ENCODE measurements at regions not wholly inside any gene's neighbourhood (a gene's known extent, or its start where the extent isn't known, plus 50 kb on each side); places are given as distances from the start of the nearest gene placed in this dataset.
A peak's percentile ranks its signal among the peaks of the same experiment; 100 is the strongest.

- TF ChIP-seq CTCF (IDR thresholded peaks at IDR 0.05; ENCODE audit: insufficient read depth, low read depth, low read length) = no peak
- ChIA-PET CTCF (no interaction called here), POLR2A (no interaction called here)
- Histone ChIP-seq H3K4me3 (ENCODE audit: low read depth, low read length) (no peak overlapping the region), H3K27me3 (ENCODE audit: control insufficient read depth, insufficient read depth, low read length) (no peaks in the 10 kb centered on the region), H3K36me3 (ENCODE audit: control insufficient read depth, insufficient read depth, low read length) (no peaks in the 10 kb centered on the region)
- no peak for DNase-seq (ENCODE audit: low read depth)
These were observed 441.0 kb upstream of the HS3ST5 start for GRCh38 chr6:114783783-114784182.

- CTCF ChIA-PET = no interaction called here
- no peak for TF ChIP-seq CTCF (IDR thresholded peaks at IDR 0.05; ENCODE audit: insufficient read depth, low read depth, low read length)
- no peak for DNase-seq (ENCODE audit: low read depth)
These were observed 440.3 kb upstream of the HS3ST5 start for GRCh38 chr6:114783083-114783482.

GRCh38 chr6:114764866-114765265 is 422.0 kb upstream of the HS3ST5 start:
- H3K27me3 ChIP-seq (ENCODE audit: control insufficient read depth, insufficient read depth, low read length) = no peaks in the 10 kb centered on the region
- no peaks in the 10 kb centered on the region for H3K36me3 ChIP-seq (ENCODE audit: control insufficient read depth, insufficient read depth, low read length)
- TF ChIP-seq CTCF (IDR thresholded peaks at IDR 0.05; ENCODE audit: insufficient read depth, low read depth, low read length) = no peak
- no peak overlapping the region for H3K4me3 ChIP-seq (ENCODE audit: low read depth, low read length)
- DNase-seq (ENCODE audit: low read depth) = no peak
- CTCF ChIA-PET = no interaction called here
- POLR2A ChIA-PET = no interaction called here

More at GRCh38 chr6:114783083-114783482, 440.3 kb upstream of the HS3ST5 start:
- POLR2A ChIA-PET = no interaction called here
- no peaks in the 10 kb centered on the region for H3K27me3 ChIP-seq (ENCODE audit: control insufficient read depth, insufficient read depth, low read length)
- H3K36me3 ChIP-seq (ENCODE audit: control insufficient read depth, insufficient read depth, low read length) = no peaks in the 10 kb centered on the region
- H3K4me3 ChIP-seq (ENCODE audit: low read depth, low read length) = no peak overlapping the region

- Histone ChIP-seq H3K4me3 (ENCODE audit: low read depth, low read length) (no peak overlapping the region), H3K27me3 (ENCODE audit: control insufficient read depth, insufficient read depth, low read length) (no peaks in the 10 kb centered on the region), H3K36me3 (ENCODE audit: control insufficient read depth, insufficient read depth, low read length) (no peaks in the 10 kb centered on the region)
- DNase-seq (ENCODE audit: low read depth) = no peak
- ChIA-PET CTCF (interaction anchor here (0.6 kb wide), 1 partner anchor 26 kb away, joined by 3 read pairs; no protein-coding TSS in a partner anchor), POLR2A (no interaction called here)
- TF ChIP-seq CTCF (IDR thresholded peaks at IDR 0.05; ENCODE audit: insufficient read depth, low read depth, low read length) = no peak
These were observed 419.3 kb upstream of the HS3ST5 start for GRCh38 chr6:114762145-114762544.

DNA sequence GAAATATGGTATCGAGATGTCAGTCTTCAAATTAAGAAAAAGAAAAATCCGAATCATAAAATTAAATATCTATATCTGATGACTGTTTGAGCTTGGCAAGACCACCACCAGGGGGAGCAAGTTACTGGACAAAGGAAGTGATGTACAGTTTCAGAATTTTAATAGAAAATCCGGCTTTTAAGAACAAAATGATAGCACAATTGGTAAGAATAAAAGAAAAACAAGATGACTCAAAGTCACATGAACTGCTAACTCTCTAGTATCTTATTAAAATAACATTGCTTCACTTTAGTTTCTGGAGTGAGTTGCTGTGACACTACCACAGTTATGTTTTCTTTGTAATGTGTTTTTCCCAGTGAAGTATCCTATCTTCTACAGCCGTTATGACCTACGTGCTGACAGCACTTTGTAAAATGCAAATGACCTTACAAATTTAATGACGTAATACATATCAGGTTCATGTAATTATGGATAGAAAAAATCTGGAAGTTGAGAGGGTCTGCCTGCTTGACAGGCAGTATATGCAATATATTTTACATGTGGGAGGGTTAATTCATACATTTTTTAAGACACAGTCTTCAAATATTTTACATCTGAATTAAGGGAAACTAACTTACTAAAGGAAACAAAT is 405.3 kb upstream of the HS3ST5 start:
- ChIA-PET POLR2A (no interaction called here), CTCF (interaction anchor here (0.6 to 2.3 kb wide), 9 partner anchors 8 to 1168 kb away, joined by 3 to 7 read pairs (median 4); no protein-coding TSS in a partner anchor)
- peak; percentile 66 for TF ChIP-seq CTCF (IDR thresholded peaks at IDR 0.05; ENCODE audit: insufficient read depth, low read depth, low read length)
- Histone ChIP-seq H3K27me3 (ENCODE audit: control insufficient read depth, insufficient read depth, low read length) (no peaks in the 10 kb centered on the region), H3K36me3 (ENCODE audit: control insufficient read depth, insufficient read depth, low read length) (no peaks in the 10 kb centered on the region), H3K4me3 (ENCODE audit: low read depth, low read length) (no peak overlapping the region)
- DNase-seq (ENCODE audit: low read depth) = no peak
